HG02798 (cell line): ENCODE measurements at regions not wholly inside any gene's neighbourhood (a gene's known extent, or its start where the extent isn't known, plus 50 kb on each side); places are given as distances from the start of the nearest gene placed in this dataset.
"Not testable (repeated sequence)": the region's sequence is repeated elsewhere in the genome, so short reads cannot be mapped to it uniquely, and the experiment has no call there.

Source experiments
- ATAC-seq: cut with Tn5 transposase; IDR thresholded peaks from one replicate; pipeline ENCODE4 v1.9.1; 2021; ENCODE audit warnings: mild to moderate bottlenecking; ENCODE audit not compliant: unreplicated experiment, poor library complexity

GRCh38 chr5:90338712-90339372 is 70.7 kb downstream of the CETN3 start:
- ATAC-seq = peak; percentile 88

- ATAC-seq = no peak
Measured at GRCh38 chr5:90337449-90338052, 72.0 kb downstream of the CETN3 start.

DNA sequence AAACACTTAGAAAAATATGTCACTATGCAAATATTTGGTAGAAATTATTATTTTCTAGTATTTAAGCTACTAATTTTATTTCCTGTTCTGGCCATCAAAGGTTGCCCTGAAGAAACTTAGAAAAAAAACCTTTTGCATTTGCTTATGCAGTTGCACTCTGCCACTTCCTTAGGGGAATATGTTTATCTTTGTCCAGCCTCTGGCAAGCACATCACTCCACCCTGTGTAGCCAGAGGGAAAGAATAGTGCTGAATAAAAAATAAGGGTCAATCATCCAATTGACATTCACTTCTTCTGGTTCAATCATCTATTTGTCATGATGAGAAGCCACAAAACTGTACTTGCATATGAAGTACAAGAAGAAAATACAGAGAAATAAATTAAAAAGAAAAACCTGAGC is 72.8 kb downstream of the CETN3 start:
- no peak for ATAC-seq

- ATAC-seq = no peak
Measured at GRCh38 chr5:90334741-90335140, 74.8 kb downstream of the CETN3 start.

DNA sequence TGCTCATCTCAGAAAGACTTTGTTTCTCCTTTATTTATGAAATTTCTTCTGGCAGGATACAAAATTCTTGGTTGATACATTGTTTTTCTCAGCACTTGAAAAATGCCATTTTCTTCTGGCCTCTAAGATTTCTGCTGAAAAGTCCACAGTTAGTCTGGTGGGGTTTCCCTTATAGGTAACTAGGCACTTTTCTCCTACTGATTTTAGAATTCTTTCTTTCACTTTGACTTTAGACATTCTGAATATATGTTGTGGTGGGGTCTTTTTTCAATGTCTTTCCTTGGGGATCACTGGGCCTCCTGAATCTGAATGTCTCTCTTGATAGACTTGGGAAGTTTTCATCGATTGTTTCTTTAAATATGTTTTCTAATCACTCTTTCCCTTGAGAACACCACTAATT is 79.6 kb downstream of the CETN3 start:
- ATAC-seq = no peak

- no peak for ATAC-seq
Measured at GRCh38 chr5:90326995-90327394, 82.6 kb downstream of the CETN3 start.

- ATAC-seq = no peak
Measured at GRCh38 chr5:90325093-90325492, 84.5 kb downstream of the CETN3 start.

- ATAC-seq = not testable (repeated sequence)
Measured at GRCh38 chr5:90320348-90320747, 89.2 kb downstream of the CETN3 start.

DNA sequence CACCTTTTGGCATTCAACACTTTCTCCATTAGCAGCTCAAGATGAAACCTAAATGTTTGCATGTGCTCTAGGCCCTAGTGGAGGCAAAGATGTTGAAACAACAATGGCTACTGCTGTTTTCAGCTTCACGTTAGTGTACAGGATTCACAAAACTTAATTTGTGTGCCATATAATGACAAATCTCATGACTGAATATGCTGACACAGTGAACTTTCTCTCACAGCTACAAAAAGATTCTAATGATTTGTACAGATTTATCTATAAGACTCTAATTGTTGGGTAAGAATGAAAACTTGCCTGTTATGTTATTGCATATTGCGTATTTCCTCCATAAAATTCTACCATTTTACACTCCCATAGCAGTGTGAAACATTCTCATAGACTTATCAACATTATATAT is 97.5 kb downstream of the CETN3 start:
- no peak for ATAC-seq

GRCh38 chr5:90311401-90311800 is 98.2 kb downstream of the CETN3 start:
- ATAC-seq = no peak

- no peak for ATAC-seq
Measured at GRCh38 chr5:90308787-90309585, 100.6 kb downstream of the CETN3 start.

- no peak for ATAC-seq
Measured at GRCh38 chr5:90307782-90308181, 101.8 kb downstream of the CETN3 start.

- no peak for ATAC-seq
Measured at GRCh38 chr5:90307322-90307721, 102.2 kb downstream of the CETN3 start.

DNA sequence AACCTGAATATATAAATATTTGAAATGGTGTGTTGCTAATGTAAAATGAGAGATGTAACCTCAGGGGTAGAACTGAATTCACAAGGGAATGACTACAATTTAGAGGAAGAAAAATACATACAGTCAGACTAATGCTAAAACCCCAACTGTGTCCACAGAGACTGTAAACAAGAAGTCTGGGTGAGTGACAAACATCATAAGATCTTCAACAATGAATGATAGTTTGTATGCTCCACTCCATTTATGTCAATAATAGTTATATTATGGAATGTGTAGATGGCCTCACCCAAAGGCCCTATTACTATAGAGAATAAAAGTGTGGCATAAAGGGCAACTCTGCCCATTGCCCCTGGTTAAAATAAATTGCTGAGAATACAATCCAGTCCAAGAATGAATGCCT is 102.9 kb downstream of the CETN3 start:
- no peak for ATAC-seq

- no peak for ATAC-seq
Measured at GRCh38 chr5:90305041-90305720, 104.4 kb downstream of the CETN3 start.

DNA sequence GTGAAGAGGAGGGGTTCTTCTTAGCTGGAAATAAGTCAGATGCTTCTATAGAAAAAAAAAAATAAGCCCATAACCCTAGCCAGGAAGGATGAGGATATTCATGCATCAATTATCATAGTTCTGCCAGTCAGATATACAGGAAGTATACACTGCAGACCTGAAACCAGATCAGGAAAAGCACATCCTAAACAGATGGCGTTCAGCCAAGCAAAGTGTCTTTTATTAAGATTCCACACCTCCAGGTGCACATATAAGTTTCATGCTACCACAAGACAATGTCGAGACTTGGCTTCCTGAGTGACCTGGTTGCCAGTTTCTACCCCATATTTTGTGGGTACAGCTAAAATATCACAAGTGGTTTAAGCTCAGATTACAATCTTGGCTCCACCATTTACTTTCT is 108.3 kb downstream of the CETN3 start:
- no peak for ATAC-seq

- no peak for ATAC-seq
Measured at GRCh38 chr5:90297045-90297764, 112.4 kb downstream of the CETN3 start.

- no peak for ATAC-seq
Measured at GRCh38 chr5:90294604-90295003, 115.0 kb downstream of the CETN3 start.

GRCh38 chr5:90293931-90294330 is 115.6 kb downstream of the CETN3 start:
- ATAC-seq = no peak

GRCh38 chr5:90290648-90291047 is 118.9 kb downstream of the CETN3 start:
- ATAC-seq = no peak
